HG03457 (cell line): ENCODE measurements at regions not wholly inside any gene's neighbourhood (a gene's known extent, or its start where the extent isn't known, plus 50 kb on each side); places are given as distances from the start of the nearest gene placed in this dataset.

Source experiments
- ATAC-seq: cut with Tn5 transposase; IDR thresholded peaks from one replicate; pipeline ENCODE4 v1.9.1; 2021; ENCODE audit warnings: moderate number of reproducible peaks; ENCODE audit not compliant: unreplicated experiment

- ATAC-seq, result no peak
Observed at GRCh38 chr16:79271583-79271982, 329.0 kb downstream of the MAF start.

- ATAC-seq, result no peak
Observed at GRCh38 chr16:79270011-79270410, 330.5 kb downstream of the MAF start.

DNA sequence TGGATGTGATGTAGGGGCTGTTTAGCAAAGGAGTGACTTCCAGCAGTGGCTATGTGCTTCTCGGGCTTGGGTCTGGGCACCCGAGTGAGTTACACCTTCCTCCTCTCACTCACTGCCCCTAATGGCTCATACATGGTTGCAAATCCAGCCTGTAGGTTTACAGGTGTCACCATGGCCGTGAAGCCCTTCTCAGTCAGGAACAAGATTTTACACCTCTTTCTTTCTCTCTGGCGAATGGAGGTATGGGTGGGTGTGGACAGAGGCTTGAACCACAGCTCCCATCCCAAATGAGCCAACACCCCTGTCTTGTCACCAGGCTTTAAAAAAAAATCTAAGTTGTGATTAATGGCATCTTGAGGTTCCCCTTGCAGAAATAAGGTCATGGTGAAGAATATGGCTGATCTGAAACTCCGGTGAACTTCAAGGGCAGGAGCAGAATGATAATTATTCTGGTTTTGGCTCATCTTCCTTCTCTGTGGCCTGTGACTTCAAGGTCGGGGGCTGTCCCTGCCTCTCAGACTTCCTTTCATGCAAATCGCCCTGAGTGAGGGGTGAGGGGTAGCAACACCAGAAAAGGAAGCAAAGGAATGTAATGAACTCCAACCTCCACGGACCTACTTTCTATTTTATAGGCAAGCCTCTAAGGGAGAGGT is 331.2 kb downstream of the MAF start:
- peak; percentile 96 for ATAC-seq

GRCh38 chr16:79267781-79268180 is 332.8 kb downstream of the MAF start:
- ATAC-seq, result no peak

DNA sequence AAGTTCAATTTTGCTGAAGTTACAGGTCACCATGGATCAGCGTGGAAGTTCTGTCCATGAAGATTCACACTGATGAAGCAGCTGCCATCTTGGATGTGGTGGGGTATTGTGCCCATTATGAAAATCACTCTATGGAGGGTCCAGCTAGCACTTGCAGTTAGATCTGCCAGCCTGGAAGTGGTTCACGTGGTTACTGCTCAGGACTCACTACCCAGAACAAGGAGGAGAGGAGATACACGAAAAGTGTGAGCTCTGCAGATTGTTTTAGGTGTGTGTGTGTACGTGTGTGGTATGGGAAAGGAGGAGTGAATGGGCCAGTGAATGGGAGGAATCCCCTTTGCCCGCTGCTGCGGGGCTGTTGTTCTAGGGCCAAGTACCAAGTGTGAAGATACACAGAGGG is 333.4 kb downstream of the MAF start:
- ATAC-seq, result no peak

DNA sequence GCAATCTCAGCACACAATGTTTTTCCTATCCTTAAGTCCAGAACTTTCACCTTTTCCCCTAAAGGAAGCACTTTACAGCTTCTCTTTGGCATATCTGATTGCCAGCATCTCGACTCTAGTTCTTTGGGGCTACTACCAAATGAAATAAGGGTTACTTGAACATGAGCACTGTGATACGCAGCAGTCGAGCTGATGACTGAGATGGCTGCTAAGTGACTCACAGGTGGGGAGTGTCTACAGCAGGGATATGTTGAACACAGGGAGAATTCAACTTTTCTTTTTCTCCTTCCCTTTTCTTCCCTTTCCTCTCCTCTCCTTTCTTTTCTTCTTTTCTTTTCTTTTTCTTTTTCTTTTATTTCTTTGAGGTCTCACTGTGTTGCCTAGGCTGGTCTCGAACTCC is 334.8 kb downstream of the MAF start:
- no peak for ATAC-seq

- ATAC-seq, result no peak
Observed at GRCh38 chr16:79265196-79265595, 335.3 kb downstream of the MAF start.

DNA sequence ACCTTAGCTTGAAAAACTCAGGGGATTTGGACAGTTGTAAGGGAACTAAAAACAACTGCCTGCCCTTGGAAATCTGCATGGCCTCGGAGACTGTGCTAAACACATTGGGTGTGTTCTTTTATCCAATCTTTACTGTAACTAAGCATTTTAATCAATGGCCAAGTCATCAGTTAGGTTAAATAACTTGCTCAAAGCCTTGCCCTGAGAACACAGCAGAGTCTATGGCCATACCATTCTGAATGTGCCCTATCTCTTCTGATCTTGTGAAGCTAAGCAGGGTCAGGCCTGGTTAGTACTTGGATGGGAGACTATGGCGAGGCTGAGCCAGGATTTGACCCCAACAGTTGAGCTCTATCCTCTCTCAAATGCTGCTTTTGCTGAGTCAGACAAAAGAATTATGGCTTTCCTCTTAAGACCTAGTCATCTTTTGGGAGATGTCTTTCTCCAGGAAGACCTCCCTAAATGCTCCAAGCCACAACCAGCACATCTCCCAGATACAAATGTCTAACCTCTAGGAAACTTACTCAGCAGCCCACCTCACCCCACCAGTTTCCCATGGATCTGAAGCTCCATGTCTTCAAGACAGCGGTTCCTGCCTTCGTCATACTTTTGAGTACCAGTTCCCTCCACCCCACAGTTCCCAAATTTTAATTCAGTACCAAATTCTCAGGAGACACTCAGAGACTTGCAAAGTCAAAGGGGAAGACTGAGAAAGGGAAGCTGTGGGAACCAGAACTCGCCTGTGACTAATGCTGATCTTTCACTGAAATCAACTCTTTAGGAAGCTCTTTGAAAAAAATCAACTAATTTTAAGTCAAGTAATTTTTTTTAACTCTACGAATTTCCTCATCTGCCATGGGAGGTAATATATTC is 336.1 kb downstream of the MAF start:
- ATAC-seq, result no peak

DNA sequence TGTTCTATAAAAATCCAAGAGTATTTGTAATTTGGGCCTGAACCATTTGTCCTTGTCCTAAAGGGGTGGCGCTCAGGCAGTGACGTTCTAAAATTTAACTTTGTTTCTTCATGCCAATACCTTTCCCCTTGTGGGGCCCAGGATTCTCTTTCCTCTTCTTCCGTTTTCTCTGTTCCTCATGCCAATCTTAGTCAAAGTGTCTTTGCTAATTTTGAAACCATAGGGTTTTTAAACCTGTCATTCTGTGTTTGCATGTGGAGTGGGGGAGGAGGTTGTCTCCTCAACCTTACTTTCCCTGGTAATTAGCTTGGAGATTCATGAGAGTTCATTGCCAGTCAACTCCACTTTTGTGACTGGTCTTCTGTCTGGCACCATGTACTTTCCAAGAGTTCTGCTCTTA is 337.1 kb downstream of the MAF start:
- no peak for ATAC-seq
